Stomach (tissue), 4 donors: ENCODE measurements at regions not wholly inside any gene's neighbourhood (a gene's known extent, or its start where the extent isn't known, plus 50 kb on each side); places are given as distances from the start of the nearest gene placed in this dataset.

Experiments used
- CTCF ChIP-seq, 7 experiments: fragments of 450-650 bp in 4 of 7; fragments of 200-600 bp in 3 of 7; sonication (generic) in 3 of 7; IDR thresholded peaks; one replicate each; pipeline ENCODE4 v1.5.1; 2016 to 2019; ENCODE audit warnings: antibody characterized with exemption in 7 of 7, control low read depth in 2 of 7, mild to moderate bottlenecking in 1 of 7
- EP300 ChIP-seq: sonication (generic); formaldehyde crosslinking; IDR thresholded peaks from one replicate; pipeline ENCODE4 v1.6.1; 2017; ENCODE audit warnings: antibody characterized with exemption
- POLR2A ChIP-seq, 4 donors: fragments of 450-650 bp; IDR thresholded peaks; one replicate each; pipeline ENCODE4 v1.6.1; 2016; ENCODE audit warnings: antibody characterized with exemption in 4 of 4, control low read depth in 2 of 4, mild to moderate bottlenecking in 1 of 4, moderate library complexity in 1 of 4
- POLR2AphosphoS5 ChIP-seq, 3 donors: sonication (generic); formaldehyde crosslinking; IDR thresholded peaks; one replicate each; pipeline ENCODE4 v1.6.1; 2016; ENCODE audit warnings: antibody characterized with exemption in 3 of 3

DNA sequence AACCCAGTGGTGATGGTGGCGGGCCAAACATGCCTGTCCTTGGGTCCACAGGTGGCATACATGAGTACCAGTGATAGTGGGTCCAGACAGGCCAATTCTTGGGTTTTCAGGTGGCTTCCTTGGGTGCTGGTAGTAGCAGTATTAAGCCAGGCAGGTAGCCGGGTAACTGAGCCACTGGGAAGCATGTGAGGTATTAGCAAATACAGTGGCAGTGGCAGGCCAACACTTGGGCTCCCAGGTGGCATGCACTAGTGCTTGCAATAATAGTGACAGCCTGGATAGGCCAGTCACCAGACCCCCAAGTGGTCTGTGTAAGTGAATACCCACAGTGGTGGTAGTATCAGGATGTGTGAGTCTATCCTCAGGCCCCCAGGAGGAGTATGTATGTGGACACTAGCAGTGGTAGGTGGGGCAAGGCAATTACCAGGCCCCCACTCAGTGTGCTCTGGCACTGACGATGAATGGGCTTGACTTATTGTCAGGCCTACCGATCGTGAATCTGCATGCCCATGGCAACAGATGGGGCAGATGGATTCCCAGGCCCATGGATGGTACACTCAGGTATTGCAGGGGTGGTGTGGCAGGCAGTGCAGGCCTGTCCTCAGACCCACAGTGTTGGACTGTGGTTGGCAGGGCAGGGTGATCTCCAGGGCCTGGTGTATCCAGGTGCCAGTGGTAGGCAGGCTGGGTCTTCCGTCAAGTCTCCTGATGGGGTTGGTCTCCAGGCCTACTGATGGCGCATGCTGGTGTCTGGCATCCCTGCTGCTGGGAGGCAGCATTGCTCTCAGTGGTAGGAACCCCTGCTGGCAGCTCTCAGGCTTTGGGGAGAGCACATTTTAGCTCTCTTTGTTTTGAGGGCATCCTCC is 840.7 kb downstream of the FAM181B start:
- no peak for TF ChIP-seq CTCF (IDR thresholded peaks at IDR 0.05)
- no peak for TF ChIP-seq POLR2A (IDR thresholded peaks at IDR 0.05)
- no peak for TF ChIP-seq EP300
- TF ChIP-seq POLR2AphosphoS5 (IDR thresholded peaks at IDR 0.05): no peak
